Vagina (tissue), 2 donors: ENCODE measurements at regions not wholly inside any gene's neighbourhood (a gene's known extent, or its start where the extent isn't known, plus 50 kb on each side); places are given as distances from the start of the nearest gene placed in this dataset.
A peak's percentile ranks its signal among the peaks of the same experiment; 100 is the strongest.
"Not testable (repeated sequence)": the region's sequence is repeated elsewhere in the genome, so short reads cannot be mapped to it uniquely, and the experiment has no call there.

ENCODE experiments used
- DNase-seq, 2 donors: peaks; one replicate each; pipeline ENCODE4 v3.0.0-alpha.2; 2017; ENCODE audit errors: extremely low spot score in 2 of 2
- H3K27ac ChIP-seq: fragments of 200-600 bp; sonication (generic); one replicate; pipeline ENCODE4 v1.5.1; 2019
- H3K27me3 ChIP-seq: fragments of 200-600 bp; sonication (generic); one replicate; pipeline ENCODE4 v1.5.1; 2019
- H3K36me3 ChIP-seq, 2 donors: fragments of 200-600 bp; sonication (generic); one replicate each; pipeline ENCODE4 v1.5.1; 2017 to 2019
- H3K4me1 ChIP-seq: fragments of 200-600 bp; sonication (generic); one replicate; pipeline ENCODE4 v1.5.1; 2019
- H3K4me3 ChIP-seq, 2 donors: fragments of 200-600 bp; sonication (generic); 1 replicate in 1 of 2; 2 replicates in 1 of 2; pipeline ENCODE4 v1.5.1; 2016 to 2019
- H3K9me3 ChIP-seq: fragments of 200-600 bp; sonication (generic); one replicate; pipeline ENCODE4 v1.5.1; 2019
- POLR2A ChIP-seq, 2 donors: fragments of 450-650 bp; IDR thresholded peaks; one replicate each; pipeline ENCODE4 v1.6.1; 2017; ENCODE audit warnings: antibody characterized with exemption in 2 of 2, mild to moderate bottlenecking in 2 of 2, moderate library complexity in 2 of 2
- POLR2AphosphoS5 ChIP-seq, 2 donors: sonication (generic); formaldehyde crosslinking; IDR thresholded peaks; one replicate each; pipeline ENCODE4 v1.9.0; 2017; ENCODE audit warnings: antibody characterized with exemption in 2 of 2, mild to moderate bottlenecking in 2 of 2, low read depth in 1 of 2; ENCODE audit not compliant: insufficient read depth in 1 of 2
- intact Hi-C: fragments of 100-400 bp; cut with DNase I; formaldehyde crosslinking; loops from one replicate; pipeline ENCODE4 v1.15.1; 2023
- TF ChIP-seq, protein P1 (sequence below), 3 experiments: fragments of 450-650 bp in 2 of 3; fragments of 200-600 bp in 1 of 3; sonication (generic) in 1 of 3; IDR thresholded peaks; one replicate each; pipeline ENCODE4 v1.5.1; 2017 to 2019; ENCODE audit warnings: antibody characterized with exemption in 3 of 3, mild to moderate bottlenecking in 2 of 3, moderate library complexity in 2 of 3

DNA sequence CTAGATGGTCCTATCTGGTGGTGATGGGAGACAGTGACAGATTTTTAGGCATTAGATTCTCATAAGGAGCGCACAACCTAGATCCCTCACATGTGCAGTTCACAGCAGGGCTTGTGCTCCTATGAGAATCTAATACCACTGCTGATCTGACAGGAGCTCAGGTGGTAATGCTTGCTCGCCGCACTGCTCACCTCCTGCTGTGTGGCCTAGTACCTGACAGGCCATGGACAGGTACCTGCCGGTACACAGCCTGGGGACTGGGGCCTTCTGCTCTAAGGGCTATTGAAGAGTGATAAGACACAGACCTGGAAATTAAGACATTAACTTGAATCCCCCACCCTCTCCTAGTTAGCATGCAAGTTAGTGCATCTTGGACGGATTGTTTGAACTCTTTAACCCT is 64.4 kb downstream of the KLRB1 start:
- H3K27me3 ChIP-seq, H3K4me1 ChIP-seq, H3K9me3 ChIP-seq, H3K27ac ChIP-seq, H3K36me3 ChIP-seq, H3K4me3 ChIP-seq, DNase-seq, intact Hi-C loops: not testable (repeated sequence)

DNA sequence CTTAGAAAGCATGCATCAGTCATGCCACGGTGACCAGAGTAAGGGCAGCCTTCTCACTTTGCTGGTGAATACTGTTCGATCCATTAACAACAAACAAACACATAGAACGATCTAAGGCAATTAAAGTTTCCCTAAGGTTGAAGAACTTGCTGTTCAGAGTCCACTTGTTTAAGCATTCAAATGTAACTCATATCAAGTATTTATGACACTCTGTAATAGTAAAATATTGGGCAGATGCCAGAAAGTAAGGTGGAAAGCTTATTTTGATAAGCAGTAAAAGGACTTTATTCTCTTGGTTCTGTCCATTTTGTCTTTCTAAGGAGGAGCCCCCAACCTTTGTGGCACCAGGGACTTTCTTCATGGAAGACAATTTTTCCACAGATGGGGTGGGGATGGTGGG is 64.9 kb downstream of the KLRB1 start:
- H3K36me3 ChIP-seq, H3K9me3 ChIP-seq, H3K27me3 ChIP-seq, H3K27ac ChIP-seq, DNase-seq, H3K4me1 ChIP-seq, H3K4me3 ChIP-seq, intact Hi-C loops: not testable (repeated sequence)

DNA sequence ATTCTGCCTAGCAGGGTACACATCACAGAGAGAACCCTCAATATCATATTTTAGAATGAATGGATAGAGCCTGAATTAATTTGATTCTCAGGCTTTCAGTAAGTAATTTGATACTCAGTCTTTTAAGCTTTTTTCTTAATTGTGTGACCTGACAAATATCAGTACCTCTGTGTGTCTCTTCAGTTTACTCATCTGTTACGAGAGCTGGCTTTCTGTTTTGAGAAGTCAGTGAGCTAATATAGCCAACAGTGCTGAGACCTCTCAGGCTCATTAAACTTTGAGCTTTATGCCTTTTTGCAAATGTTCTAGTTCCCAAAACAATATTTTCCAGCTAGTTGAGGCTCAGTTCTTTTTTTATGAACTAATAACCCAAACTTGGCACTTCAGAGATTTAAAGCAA is 91.8 kb downstream of the KLRB1 start:
- H3K27ac ChIP-seq, DNase-seq, H3K4me3 ChIP-seq, H3K36me3 ChIP-seq, H3K4me1 ChIP-seq, H3K27me3 ChIP-seq, H3K9me3 ChIP-seq, intact Hi-C loops: not testable (repeated sequence)

DNA sequence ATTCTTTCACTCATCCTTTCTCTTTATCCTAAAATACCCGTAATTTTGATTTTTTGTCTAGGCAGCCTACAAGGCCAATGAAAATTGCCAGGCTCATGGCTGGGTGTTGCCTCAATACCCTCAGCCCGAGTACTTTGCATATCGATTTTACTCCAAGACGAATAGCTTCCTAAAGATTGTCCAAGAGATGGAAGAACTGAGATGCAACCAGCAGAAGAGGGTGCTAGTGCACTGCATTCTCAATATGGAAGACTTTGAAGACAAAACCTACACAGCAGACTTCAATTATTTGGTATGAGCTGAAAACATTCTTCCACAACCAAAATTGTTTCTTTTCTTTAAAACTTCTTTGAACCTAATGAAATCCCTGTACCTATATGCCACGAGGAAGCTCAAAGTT is 95.0 kb downstream of the KLRB1 start:
- H3K4me3 ChIP-seq, H3K36me3 ChIP-seq, intact Hi-C loops, H3K27ac ChIP-seq, H3K27me3 ChIP-seq, DNase-seq, H3K9me3 ChIP-seq, H3K4me1 ChIP-seq: not testable (repeated sequence)

DNA sequence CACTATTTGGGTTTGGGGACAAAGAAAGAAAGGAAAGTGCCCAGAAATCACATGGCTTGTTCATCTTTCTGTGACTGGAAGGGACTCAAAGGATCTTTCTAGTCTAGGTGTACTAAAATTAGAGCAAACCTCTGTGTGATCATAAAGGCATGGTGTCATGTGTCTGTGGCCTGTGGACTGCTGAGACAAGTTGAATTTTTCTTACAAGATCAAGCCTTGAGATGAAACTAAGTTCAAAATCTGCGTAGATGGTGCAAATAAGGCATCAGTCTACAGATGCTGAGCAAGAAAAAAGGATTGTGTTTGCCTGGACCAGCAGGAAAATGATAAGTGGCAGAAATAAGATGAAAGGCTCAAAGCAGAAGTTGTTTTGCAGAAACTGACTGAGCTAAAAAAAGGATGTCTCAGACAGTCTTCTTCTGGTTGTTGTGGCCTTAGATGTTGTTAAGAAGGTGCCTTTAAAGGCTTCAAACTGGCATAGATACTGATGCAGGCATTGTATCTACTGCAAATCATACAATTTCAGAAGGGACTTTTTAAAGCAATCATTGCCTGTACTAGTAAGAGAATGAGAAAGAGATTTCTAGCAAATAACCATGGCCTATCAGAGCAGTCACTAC is 97.2 kb downstream of the KLRB1 start:
- H3K9me3 ChIP-seq, H3K27ac ChIP-seq, H3K36me3 ChIP-seq, H3K4me3 ChIP-seq, H3K4me1 ChIP-seq, DNase-seq, H3K27me3 ChIP-seq, intact Hi-C loops: not testable (repeated sequence)

DNA sequence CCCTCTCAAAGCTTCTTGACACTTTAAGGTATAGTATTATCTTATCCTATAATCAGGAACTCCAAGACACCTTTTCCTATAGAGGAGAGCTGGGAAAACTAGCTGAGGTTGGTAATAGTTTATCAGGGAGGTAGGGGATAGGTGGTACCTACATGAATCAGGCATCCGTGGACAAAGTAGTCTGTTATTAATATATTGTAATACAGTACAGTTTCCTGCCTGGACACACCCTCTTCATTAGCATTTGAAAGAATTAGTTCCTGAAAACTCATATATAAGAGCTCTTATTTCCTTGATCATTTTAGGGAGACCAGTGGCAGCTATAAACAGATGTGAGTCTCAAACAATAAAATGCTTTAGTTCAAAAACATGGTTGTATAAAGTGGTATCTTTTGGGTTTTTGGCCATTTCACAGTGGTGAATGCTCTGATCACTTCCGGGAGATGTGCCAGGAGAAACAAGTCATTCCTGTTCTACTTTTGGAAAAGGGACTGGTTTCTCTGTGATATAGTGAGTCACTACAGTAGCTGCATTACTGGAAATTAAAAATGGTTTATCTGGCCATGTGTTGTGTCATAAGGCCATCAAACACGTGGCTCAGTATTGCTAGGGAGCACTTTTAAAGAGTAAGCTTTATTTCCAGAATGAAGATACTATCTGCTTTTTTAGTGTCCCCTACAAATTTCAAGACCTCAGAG is 98.1 kb downstream of the KLRB1 start:
- H3K27ac ChIP-seq = no peak overlapping the region
- no peaks in the 10 kb centered on the region for H3K9me3 ChIP-seq
- intact Hi-C loops = no loop called here
- TF ChIP-seq POLR2A (IDR thresholded peaks at IDR 0.05) (no peak), POLR2AphosphoS5 (IDR thresholded peaks at IDR 0.05; ENCODE audit: insufficient read depth in 1 of 2, low read depth in 1 of 2) (peak in 1 of 2 donors; percentile 82)
- no peaks in the 10 kb centered on the region for H3K36me3 ChIP-seq
- DNase-seq = no peak
- H3K4me1 ChIP-seq = peaks cover 4% of the 10 kb centered on the region
- H3K27me3 ChIP-seq = no peaks in the 10 kb centered on the region
- no peak overlapping the region for H3K4me3 ChIP-seq

GRCh38 chr12:9506746-9507145 is 101.0 kb downstream of the KLRB1 start:
- no peak overlapping the region for H3K27ac ChIP-seq
- H3K4me3 ChIP-seq = no peak overlapping the region
- H3K9me3 ChIP-seq = no peaks in the 10 kb centered on the region
- TF ChIP-seq POLR2AphosphoS5 (IDR thresholded peaks at IDR 0.05; ENCODE audit: insufficient read depth in 1 of 2, low read depth in 1 of 2) (no peak), POLR2A (IDR thresholded peaks at IDR 0.05) (no peak)
- TF ChIP-seq, protein P1, sequence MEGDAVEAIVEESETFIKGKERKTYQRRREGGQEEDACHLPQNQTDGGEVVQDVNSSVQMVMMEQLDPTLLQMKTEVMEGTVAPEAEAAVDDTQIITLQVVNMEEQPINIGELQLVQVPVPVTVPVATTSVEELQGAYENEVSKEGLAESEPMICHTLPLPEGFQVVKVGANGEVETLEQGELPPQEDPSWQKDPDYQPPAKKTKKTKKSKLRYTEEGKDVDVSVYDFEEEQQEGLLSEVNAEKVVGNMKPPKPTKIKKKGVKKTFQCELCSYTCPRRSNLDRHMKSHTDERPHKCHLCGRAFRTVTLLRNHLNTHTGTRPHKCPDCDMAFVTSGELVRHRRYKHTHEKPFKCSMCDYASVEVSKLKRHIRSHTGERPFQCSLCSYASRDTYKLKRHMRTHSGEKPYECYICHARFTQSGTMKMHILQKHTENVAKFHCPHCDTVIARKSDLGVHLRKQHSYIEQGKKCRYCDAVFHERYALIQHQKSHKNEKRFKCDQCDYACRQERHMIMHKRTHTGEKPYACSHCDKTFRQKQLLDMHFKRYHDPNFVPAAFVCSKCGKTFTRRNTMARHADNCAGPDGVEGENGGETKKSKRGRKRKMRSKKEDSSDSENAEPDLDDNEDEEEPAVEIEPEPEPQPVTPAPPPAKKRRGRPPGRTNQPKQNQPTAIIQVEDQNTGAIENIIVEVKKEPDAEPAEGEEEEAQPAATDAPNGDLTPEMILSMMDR (IDR thresholded peaks at IDR 0.05) = no peak
- DNase-seq = no peak
- peaks cover 4% of the 10 kb centered on the region for H3K4me1 ChIP-seq
- H3K27me3 ChIP-seq = no peaks in the 10 kb centered on the region
- no peaks in the 10 kb centered on the region for H3K36me3 ChIP-seq
- intact Hi-C loops = no loop called here

DNA sequence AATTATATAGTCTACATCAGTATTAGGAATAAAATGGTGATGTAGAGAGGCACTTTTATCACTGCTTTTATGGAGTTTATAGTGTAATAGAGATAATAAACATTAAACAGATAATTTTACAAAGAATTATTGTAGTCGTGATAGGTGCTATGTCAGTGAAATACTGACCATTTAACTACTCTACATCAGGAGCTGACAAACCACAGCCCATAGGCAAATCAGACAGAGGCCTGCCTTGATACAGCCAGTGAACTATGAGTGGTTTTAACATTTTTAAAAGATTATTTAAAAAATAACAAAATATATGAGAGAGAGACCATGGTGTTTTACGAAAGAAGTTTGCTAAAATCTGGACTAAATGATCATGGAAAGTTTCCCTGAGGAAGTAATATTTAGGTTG is 104.3 kb downstream of the KLRB1 start:
- H3K4me1 ChIP-seq, H3K27ac ChIP-seq, H3K9me3 ChIP-seq, intact Hi-C loops, H3K27me3 ChIP-seq, H3K36me3 ChIP-seq, H3K4me3 ChIP-seq, DNase-seq: not testable (repeated sequence)

DNA sequence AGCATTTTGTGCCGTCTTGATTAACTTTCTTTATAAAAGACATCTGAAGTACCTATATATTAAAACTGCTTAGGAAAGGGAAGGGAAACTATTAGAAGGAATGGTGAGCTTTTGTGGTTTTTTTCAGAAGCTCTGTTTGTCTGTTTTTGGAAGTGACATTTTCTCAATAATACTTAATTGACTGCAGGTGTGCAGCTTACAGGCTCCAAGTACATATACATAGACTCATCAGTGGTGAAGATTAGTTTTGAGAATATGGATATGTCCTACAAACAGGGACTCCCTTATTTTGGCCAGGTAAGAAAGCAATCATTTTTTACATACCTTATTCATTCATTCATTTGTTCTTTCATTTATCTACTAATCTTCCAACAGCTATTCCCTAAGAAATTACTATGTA is 104.9 kb downstream of the KLRB1 start:
- H3K4me3 ChIP-seq, H3K27me3 ChIP-seq, DNase-seq, H3K9me3 ChIP-seq, H3K27ac ChIP-seq, H3K36me3 ChIP-seq, intact Hi-C loops, H3K4me1 ChIP-seq: not testable (repeated sequence)

- H3K4me1 ChIP-seq, H3K36me3 ChIP-seq, H3K9me3 ChIP-seq, H3K27me3 ChIP-seq, intact Hi-C loops, DNase-seq, H3K27ac ChIP-seq, H3K4me3 ChIP-seq: not testable (repeated sequence)
Observed at GRCh38 chr12:9493325-9493724, 114.4 kb downstream of the KLRB1 start.

DNA sequence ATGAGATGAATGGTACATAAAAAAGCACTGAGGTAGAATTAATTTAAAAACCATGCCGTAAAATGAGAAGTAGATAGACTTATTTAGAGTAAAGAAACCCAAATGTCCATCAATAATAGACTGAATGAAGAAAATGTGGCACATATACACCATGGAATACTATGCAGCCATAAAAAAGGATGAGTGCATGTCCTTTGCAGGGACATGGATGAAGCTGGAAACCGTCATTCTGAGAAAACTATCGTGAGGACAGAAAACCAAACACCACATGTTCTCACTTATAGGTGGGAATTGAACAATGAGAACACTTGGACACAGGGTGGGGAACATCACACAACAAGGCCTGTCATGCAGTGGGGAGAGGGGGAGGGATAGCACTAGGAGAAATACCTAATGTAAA is 126.4 kb downstream of the KLRB1 start:
- H3K27me3 ChIP-seq, H3K36me3 ChIP-seq, DNase-seq, intact Hi-C loops, H3K27ac ChIP-seq, H3K4me3 ChIP-seq, H3K9me3 ChIP-seq, H3K4me1 ChIP-seq: not testable (repeated sequence)

- DNase-seq, H3K27ac ChIP-seq, H3K36me3 ChIP-seq, H3K4me3 ChIP-seq, H3K9me3 ChIP-seq, intact Hi-C loops, H3K4me1 ChIP-seq, H3K27me3 ChIP-seq: not testable (repeated sequence)
Observed at GRCh38 chr12:9474197-9474596, 133.5 kb downstream of the KLRB1 start.
